MCF 10A (cell line): ENCODE measurements at regions not wholly inside any gene's neighbourhood (a gene's known extent, or its start where the extent isn't known, plus 50 kb on each side); places are given as distances from the start of the nearest gene placed in this dataset.

Experiments used
- BruUV-seq: library from RNA; stranded (reverse); fragments of 400-500 nt; replicated peaks from 2 replicates; lab custom pipeline; 2021; lab: Mats Ljungman, UMichigan
- CTCF ChIA-PET: fragments of 300-600 bp; sonication (Branson Sonifier 250); formaldehyde crosslinking; extraction: SDS; loops from one replicate; lab custom pipeline; 2021; ENCODE audit warnings: antibody characterized with exemption, inconsistent platforms; lab: Yijun Ruan, JAX
- POLR2A ChIA-PET: fragments of 300-600, 350-650 bp; sonication (Branson Sonifier 250); formaldehyde crosslinking; extraction: SDS; loops from one replicate; lab custom pipeline; 2020; ENCODE audit warnings: antibody characterized with exemption, inconsistent platforms; lab: Yijun Ruan, JAX
- DNase-seq: peaks from one replicate; pipeline ENCODE4 v3.0.0-alpha.2; 2018; ENCODE audit not compliant: unreplicated experiment
- H3K27ac Mint-ChIP-seq: one replicate; pipeline ENCODE4 v1.8.0; 2022; ENCODE audit warnings: mild to moderate bottlenecking, low read depth, mixed read lengths; ENCODE audit not compliant: unreplicated experiment
- H3K27me3 Mint-ChIP-seq: one replicate; pipeline ENCODE4 v1.8.0; 2022; ENCODE audit warnings: mixed read lengths; ENCODE audit not compliant: insufficient read depth, unreplicated experiment
- H3K36me3 Mint-ChIP-seq: one replicate; pipeline ENCODE4 v1.8.0; 2022; ENCODE audit warnings: mild to moderate bottlenecking, moderate library complexity, mixed read lengths; ENCODE audit not compliant: insufficient read depth, unreplicated experiment
- H3K4me1 Mint-ChIP-seq: one replicate; pipeline ENCODE4 v1.8.0; 2022; ENCODE audit warnings: mixed read lengths; ENCODE audit not compliant: insufficient read depth, unreplicated experiment
- H3K4me3 Mint-ChIP-seq: one replicate; pipeline ENCODE4 v1.8.0; 2022; ENCODE audit warnings: mild to moderate bottlenecking, moderate library complexity, mixed read lengths; ENCODE audit not compliant: unreplicated experiment
- H3K9me3 Mint-ChIP-seq: one replicate; pipeline ENCODE4 v1.8.0; 2022; ENCODE audit warnings: mixed read lengths; ENCODE audit not compliant: unreplicated experiment
- intact Hi-C: fragments of 100-400 bp; cut with micrococcal nuclease; formaldehyde crosslinking; loops from 2 replicates; pipeline ENCODE4 v1.14.1; 2022
- TF ChIP-seq, protein P1 (sequence below): fragments of 200-600 bp; IDR thresholded peaks from one replicate; pipeline ENCODE4 v1.8.0; 2022; ENCODE audit warnings: antibody characterized with exemption, mild to moderate bottlenecking; ENCODE audit not compliant: unreplicated experiment

DNA sequence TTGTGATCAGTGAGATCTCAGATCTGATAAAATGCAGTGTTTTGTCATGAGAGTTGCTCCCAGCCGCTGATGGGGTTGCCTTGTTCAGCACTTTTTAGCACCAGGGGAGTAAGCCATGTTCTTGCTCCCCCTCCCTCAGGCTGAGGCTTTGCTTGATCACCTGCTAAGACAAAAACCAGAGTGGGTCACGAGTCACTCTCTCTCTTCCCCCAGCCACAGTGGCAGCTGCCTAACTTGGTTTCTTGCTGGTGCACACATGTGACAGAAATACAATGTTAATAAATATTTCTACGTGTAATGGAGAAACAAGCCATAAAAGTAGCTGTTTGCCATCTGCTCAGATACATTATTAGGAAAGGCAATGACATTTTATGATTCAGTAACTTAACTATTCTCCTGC lies 212.4 kb upstream of the DMRT1 start:
- Mint-ChIP-seq H3K4me3 (no peak overlapping the region), H3K27me3 (no peaks in the 10 kb centered on the region), H3K36me3 (peaks cover 28% of the 10 kb centered on the region), H3K4me1 (peaks cover 28% of the 10 kb centered on the region), H3K9me3 (no peaks in the 10 kb centered on the region), H3K27ac (no peak overlapping the region)
- intact Hi-C loops = no loop called here
- no TSS peak for BruUV-seq
- CTCF ChIA-PET = interaction anchor here (0.6 kb wide), 1 partner anchor 217 kb away, joined by 3 read pairs; no protein-coding TSS in a partner anchor
- POLR2A ChIA-PET = interaction anchor here (1.1 to 1.2 kb wide), 2 partner anchors 23 to 38 kb away, joined by 3 read pairs; no protein-coding TSS in a partner anchor
- no peak for DNase-seq
- TF ChIP-seq, protein P1, sequence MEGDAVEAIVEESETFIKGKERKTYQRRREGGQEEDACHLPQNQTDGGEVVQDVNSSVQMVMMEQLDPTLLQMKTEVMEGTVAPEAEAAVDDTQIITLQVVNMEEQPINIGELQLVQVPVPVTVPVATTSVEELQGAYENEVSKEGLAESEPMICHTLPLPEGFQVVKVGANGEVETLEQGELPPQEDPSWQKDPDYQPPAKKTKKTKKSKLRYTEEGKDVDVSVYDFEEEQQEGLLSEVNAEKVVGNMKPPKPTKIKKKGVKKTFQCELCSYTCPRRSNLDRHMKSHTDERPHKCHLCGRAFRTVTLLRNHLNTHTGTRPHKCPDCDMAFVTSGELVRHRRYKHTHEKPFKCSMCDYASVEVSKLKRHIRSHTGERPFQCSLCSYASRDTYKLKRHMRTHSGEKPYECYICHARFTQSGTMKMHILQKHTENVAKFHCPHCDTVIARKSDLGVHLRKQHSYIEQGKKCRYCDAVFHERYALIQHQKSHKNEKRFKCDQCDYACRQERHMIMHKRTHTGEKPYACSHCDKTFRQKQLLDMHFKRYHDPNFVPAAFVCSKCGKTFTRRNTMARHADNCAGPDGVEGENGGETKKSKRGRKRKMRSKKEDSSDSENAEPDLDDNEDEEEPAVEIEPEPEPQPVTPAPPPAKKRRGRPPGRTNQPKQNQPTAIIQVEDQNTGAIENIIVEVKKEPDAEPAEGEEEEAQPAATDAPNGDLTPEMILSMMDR = no peak

- POLR2A ChIA-PET = interaction anchor here (0.8 to 2.1 kb wide), 4 partner anchors 9 to 77 kb away, joined by 4 to 5 read pairs (median 4); no protein-coding TSS in a partner anchor
- Mint-ChIP-seq H3K27ac (peak overlapping the region; percentile 0), H3K36me3 (peaks cover 35% of the 10 kb centered on the region), H3K27me3 (no peaks in the 10 kb centered on the region), H3K4me1 (peaks cover 25% of the 10 kb centered on the region), H3K9me3 (no peaks in the 10 kb centered on the region), H3K4me3 (no peak overlapping the region)
- intact Hi-C loops = no loop called here
- TF ChIP-seq, protein P1 = no peak
- CTCF ChIA-PET = no interaction called here
- no peak for DNase-seq
- BruUV-seq = no TSS peak
Observed at GRCh38 chr9:630817-631216, 210.7 kb upstream of the DMRT1 start.

- no TSS peak for BruUV-seq
- Mint-ChIP-seq H3K4me3 (no peak overlapping the region), H3K9me3 (no peaks in the 10 kb centered on the region), H3K4me1 (peaks cover 22% of the 10 kb centered on the region), H3K36me3 (peaks cover 37% of the 10 kb centered on the region), H3K27me3 (no peaks in the 10 kb centered on the region), H3K27ac (peak overlapping the region; percentile 0)
- CTCF ChIA-PET = interaction anchor here (0.6 to 1.2 kb wide), 2 partner anchors 26 to 378 kb away, joined by 4 to 5 read pairs; no protein-coding TSS in a partner anchor
- POLR2A ChIA-PET = interaction anchor here (0.6 to 2.1 kb wide), 6 partner anchors 10 to 194 kb away, joined by 3 to 5 read pairs (median 4); no protein-coding TSS in a partner anchor
- TF ChIP-seq, protein P1 = no peak
- peak; percentile 17 for DNase-seq
- intact Hi-C loops = no loop called here
Observed at GRCh38 chr9:631596-631995, 209.9 kb upstream of the DMRT1 start.

DNA sequence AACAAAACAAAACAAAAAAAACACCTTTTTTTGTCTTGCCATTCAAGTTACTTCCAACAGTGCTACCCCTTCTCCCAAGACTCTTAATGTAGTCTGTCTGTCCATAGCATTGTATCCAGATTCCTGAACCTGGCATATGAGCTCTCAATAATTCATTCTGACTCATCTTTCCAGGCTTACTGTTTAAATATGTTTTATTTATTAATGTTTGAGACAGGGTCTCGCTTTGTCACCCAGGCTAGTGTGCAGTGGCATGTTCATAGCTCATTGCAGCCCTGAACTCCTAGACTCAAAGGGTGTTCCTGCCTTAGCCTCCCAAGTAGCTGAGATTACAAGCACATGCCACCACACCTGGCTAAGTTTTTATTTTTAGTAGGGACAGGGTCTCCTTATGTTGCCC lies 208.0 kb upstream of the DMRT1 start:
- no peak for DNase-seq
- peaks cover 25% of the 10 kb centered on the region for H3K4me1 Mint-ChIP-seq
- no TSS peak for BruUV-seq
- H3K36me3 Mint-ChIP-seq = peaks cover 32% of the 10 kb centered on the region
- no peaks in the 10 kb centered on the region for H3K27me3 Mint-ChIP-seq
- TF ChIP-seq, protein P1 = no peak
- H3K27ac Mint-ChIP-seq = no peak overlapping the region
- CTCF ChIA-PET = no interaction called here
- H3K4me3 Mint-ChIP-seq = no peak overlapping the region
- intact Hi-C loops = no loop called here
- no peaks in the 10 kb centered on the region for H3K9me3 Mint-ChIP-seq
- POLR2A ChIA-PET = interaction anchor here (0.7 kb wide), 1 partner anchor 15 kb away, joined by 3 read pairs; no protein-coding TSS in a partner anchor
